ENCODE measurements at regions not wholly inside any gene's neighbourhood (a gene's known extent, or its start where the extent isn't known, plus 50 kb on each side); places are given as distances from the start of the nearest gene placed in this dataset.

- TF ChIP-seq CTCF (IDR thresholded peaks at IDR 0.05) (no peak), POLR2A (IDR thresholded peaks at IDR 0.05) (no peak)
Measured at GRCh38 chr3:174398761-174399160, 460.4 kb upstream of the NAALADL2 start.
